ENCODE measurements at regions not wholly inside any gene's neighbourhood (a gene's known extent, or its start where the extent isn't known, plus 50 kb on each side); places are given as distances from the start of the nearest gene placed in this dataset.

- ATAC-seq (no peak), DNase-seq (ENCODE audit: low spot score) (no peak), FAIRE-seq (no peak)
- no TSS peak for BruUV-seq (replicated peaks)
- Histone ChIP-seq H3K4me1 (ENCODE audit: insufficient read depth, low read length) (no peaks in the 10 kb centered on the region), H4K20me1 (ENCODE audit: insufficient read depth, low read length) (no peaks in the 10 kb centered on the region), H2AFZ (ENCODE audit: low read length) (no peak overlapping the region), H3K36me3 (replicated peaks in 1 of 2; ENCODE audit: control insufficient read depth in 1 of 2, insufficient read depth in 2 of 2, low read length in 2 of 2) (no peaks in the 10 kb centered on the region), H3K79me2 (ENCODE audit: insufficient read depth, low read length) (no peaks in the 10 kb centered on the region), H3K4me2 (ENCODE audit: low read depth, low read length) (no peak overlapping the region), H3K4me3 (replicated peaks in 1 of 3; ENCODE audit: insufficient read depth in 1 of 3, low read depth in 2 of 3, low read length in 3 of 3) (no peak overlapping the region), H3K27ac (ENCODE audit: extremely low read length, insufficient read depth, low read length) (no peak overlapping the region), H3K9ac (ENCODE audit: insufficient read depth, low read depth, low read length) (no peak overlapping the region), H3K9me3 (ENCODE audit: low read length) (no peaks in the 10 kb centered on the region), H3K27me3 (ENCODE audit: control insufficient read depth in 1 of 2, insufficient read depth in 2 of 2, low read length in 2 of 2) (no peaks in the 10 kb centered on the region)
- ChIA-PET POLR2A (no interaction called here), CTCF (ENCODE audit: low intra/inter-chr PET ratio, low total read pairs) (no interaction called here)
- in situ Hi-C loops (cut with HindIII; ENCODE audit: extremely low pct_ligation_motif_present, low pct_unique_long_range_greater_than_20kb) (no loop called here), intact Hi-C loops (cut with micrococcal nuclease; ENCODE audit: unreplicated experiment) (no loop called here)
- WGBS (ENCODE audit: low lambda C conversion rate) = 66% methylated on average over 1 of the region's 1 CpG
- TF ChIP-seq ZBTB8A (CRISPR knock-in tag; IDR thresholded peaks at IDR 0.05; ENCODE audit: borderline replicate concordance, low read depth) = no peak
- TF ChIP-seq MTF1 (CRISPR knock-in tag; IDR thresholded peaks at IDR 0.05) = no peak
- TF ChIP-seq ZNF501 (CRISPR knock-in tag; IDR thresholded peaks at IDR 0.05) = no peak
- no peak for TF ChIP-seq ZNF230 (CRISPR knock-in tag; IDR thresholded peaks at IDR 0.05)
- no peak for TF ChIP-seq ZC3H13 (CRISPR knock-in tag; IDR thresholded peaks at IDR 0.05)
- no peak for TF ChIP-seq CBX1 (IDR thresholded peaks at IDR 0.05; ENCODE audit: low read depth)
- no peak for TF ChIP-seq SMAD1 (CRISPR knock-in tag; IDR thresholded peaks at IDR 0.05; ENCODE audit: borderline replicate concordance, low read depth)
- no peak for TF ChIP-seq KAT2B (IDR thresholded peaks at IDR 0.05; ENCODE audit: borderline replicate concordance, low read depth, low read length)
- TF ChIP-seq HNF4G (IDR thresholded peaks at IDR 0.05; ENCODE audit: borderline replicate concordance, low read depth, low read length) = no peak
- no peak for TF ChIP-seq HNF4G (CRISPR knock-in tag; IDR thresholded peaks at IDR 0.05; ENCODE audit: borderline replicate concordance, low read depth)
- no peak for TF ChIP-seq CSRNP1 (CRISPR knock-in tag; IDR thresholded peaks at IDR 0.05)
- no peak for TF ChIP-seq SNAPC4 (CRISPR knock-in tag; IDR thresholded peaks at IDR 0.05)
- no peak for TF ChIP-seq ZNF549 (CRISPR knock-in tag; IDR thresholded peaks at IDR 0.05)
- TF ChIP-seq ZNF609 (CRISPR knock-in tag; IDR thresholded peaks at IDR 0.05; ENCODE audit: borderline replicate concordance) = no peak
- no peak for TF ChIP-seq ZNF292 (CRISPR knock-in tag; IDR thresholded peaks at IDR 0.05; ENCODE audit: borderline replicate concordance, low read depth)
These were observed 50.0 kb upstream of the NRSN1 start for GRCh38 chr6:24076011-24076410.

All from HepG2 (cell line).